Activated gamma-delta T cell treated with anti-CD3 and anti-CD28 coated beads, Interleukin-2, amount 50 U/mL, for 16 hours (primary cell): ENCODE measurements at regions not wholly inside any gene's neighbourhood (a gene's known extent, or its start where the extent isn't known, plus 50 kb on each side); places are given as distances from the start of the nearest gene placed in this dataset.
"Not testable (repeated sequence)": the region's sequence is repeated elsewhere in the genome, so short reads cannot be mapped to it uniquely, and the experiment has no call there.

Experiments used
- DNase-seq: peaks from one replicate; pipeline ENCODE4 v3.0.0-alpha.2; 2020; ENCODE audit warnings: low read depth

DNA sequence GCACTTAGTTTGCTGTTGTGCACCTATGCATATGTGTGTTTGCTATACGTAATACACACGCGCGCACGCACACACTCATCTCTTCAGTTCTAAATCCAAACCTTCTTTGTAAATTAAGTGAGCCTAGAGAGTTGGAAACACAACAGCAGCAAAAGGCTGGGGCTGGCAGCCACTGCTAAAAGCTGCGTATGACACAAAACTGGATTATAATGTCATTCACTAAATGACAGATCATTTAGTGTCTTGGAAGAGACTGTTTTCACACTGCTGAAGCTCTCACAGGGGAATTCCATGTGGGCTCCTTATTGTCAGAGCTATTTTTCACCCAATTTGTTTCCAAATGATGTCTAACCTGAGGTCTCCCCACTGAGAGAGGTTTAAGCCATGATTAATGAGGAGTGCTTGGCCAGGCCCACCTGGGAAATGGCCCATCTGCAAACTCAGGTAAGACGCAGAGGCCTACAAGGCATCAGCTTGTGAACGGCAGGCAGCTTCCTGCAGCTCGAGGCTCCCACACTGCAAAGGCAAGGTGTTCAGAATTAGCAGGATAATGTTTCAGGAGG, 94.2 kb downstream of the OLIG3 start:
- no peak for DNase-seq

DNA sequence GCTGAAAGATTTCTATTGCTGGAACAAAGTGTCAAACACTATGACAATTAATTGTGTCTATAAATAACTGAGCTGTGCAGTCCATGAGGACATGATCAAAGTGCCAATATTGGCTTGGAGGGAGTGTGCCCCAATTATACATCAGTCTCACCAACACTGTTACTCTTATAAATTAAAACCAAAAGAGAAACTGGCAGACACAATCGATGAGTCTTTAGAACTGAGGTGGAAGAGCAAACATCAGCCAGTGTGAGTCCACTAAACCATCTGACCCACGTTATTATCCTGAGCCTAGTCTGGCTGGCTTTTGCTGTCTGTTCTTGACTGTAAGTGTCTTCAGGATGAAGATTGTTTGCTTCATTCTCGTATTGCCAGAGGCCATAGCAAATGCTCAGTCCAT, 98.9 kb downstream of the OLIG3 start:
- no peak for DNase-seq

DNA sequence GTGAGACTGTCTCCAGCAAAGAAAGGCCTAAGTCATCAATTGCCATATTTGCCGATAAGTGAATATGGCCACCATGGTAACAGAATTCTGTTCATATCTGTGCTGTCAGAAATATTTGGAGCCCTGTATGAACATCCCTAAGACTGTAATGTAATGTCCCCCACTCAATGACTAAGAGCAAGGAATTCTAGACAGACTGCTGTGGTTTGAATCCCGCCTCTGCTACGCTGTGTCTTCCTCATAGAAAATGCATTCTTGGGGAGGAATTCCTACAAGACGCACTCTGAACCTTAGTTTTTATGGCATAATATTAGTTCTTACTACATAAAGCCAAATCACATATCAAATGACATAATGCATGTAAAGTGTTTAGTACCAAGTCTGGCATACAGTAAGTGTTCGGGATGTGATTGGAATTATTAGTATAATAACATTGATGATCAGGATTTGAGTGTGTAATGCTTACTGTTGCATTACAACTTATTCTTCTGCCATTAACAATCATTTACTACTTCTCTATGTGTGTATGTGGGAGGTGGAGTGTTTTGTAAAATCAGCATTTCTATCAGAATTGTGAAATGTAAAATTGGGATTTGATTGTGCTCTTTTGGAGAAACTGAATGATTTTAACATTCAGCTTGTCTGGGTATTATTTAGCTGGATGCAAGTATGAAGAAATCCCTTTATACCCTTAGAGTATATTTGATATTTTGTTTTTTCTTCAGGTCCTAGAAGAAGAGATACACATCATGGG, 103.0 kb downstream of the OLIG3 start:
- DNase-seq, result no peak

DNA sequence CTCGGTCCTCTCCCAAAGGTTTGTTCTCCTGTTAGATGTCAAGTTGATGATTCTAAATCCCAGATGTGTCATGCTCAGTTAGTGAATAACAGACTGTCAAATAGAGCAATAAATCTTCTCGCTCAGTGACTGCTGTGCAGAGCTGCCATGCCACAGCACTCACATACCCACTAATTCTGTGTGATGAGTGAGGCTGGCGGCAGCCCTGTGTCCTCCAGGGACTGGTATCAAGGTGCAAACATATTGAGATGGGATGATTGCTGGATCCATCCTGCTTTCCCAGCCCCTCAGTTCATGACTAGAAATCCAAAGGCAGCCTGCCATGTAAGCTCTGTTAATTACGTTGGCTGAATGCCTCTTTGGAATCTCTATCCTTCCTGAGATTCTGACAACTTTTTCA, 103.9 kb downstream of the OLIG3 start:
- no peak for DNase-seq

DNA sequence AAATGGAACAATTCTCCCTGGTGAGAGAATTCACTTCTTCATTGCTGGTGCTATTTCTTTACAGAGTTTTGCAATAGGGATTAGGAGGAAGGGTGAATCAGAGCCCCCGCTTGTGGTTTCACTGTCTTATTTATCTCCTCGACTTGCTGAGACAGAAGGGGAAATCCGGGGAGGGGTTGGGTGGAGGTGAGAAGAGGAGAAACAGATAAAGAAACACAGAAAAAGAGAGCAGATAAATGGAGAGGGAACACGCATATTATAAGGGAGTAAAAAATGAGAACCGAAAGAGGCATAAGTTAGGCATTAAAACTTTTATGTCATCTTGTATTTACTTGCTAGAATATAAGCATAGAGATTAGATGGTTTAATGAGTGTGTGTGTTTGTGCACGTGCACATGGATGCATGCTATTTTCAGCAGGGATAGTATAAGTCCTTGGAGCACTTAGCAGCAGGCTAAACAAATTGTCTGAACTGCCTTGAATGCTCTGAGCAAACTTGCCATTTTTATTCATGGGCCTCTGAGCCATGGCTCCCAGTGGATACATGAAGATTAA, 105.0 kb downstream of the OLIG3 start:
- DNase-seq, result peak; percentile 71

DNA sequence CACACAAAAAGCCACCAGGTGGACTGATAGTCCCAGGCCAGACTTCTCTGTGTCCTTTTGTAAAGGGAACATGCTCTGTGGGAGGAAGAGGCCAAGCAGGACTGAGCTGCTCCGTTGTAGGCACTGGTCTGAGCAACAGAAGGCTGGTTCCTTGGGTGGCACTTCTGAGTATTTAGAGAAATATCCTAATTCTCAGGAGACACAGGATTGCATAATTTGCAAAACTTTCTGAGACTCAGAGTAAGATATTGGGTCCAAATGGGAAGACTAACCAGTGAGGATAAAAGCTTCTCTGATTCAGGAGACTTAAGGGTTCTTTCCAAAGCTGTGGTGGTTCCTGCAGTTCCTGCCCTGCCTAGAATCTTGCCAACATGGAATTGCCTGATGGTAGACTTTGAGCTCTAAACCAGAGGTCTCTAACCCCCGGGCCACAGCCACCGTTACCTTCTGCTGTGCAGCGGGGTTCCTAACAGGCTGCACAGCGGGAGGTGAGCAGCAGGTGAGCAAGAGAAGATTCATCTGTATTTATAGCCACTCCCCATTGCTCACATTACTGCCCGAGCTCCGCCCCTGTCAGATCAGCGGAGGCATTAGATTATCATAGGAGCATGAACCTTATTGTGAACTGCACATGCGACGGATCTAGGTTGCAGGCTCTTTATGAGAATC, 107.0 kb downstream of the OLIG3 start:
- DNase-seq, result no peak

DNA sequence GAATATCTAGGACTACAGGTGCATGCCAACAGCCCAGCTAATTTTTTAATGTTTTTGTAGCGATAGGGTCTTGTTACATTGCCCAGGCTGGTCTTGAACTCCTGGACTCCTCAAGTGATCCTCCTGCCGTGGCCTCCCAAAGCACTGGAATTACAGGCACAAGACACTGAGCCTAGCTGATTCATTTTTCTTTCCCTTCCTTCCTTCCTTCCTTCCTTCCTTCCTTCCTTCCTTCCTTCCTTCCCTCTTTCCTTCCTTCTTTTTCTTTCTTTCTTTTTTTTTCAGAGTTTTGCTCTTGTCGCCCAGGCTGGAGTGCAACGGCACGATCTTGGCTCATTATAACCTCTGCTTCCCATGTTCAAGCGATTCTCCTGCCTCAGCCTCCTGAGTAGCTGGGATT, 110.9 kb downstream of the OLIG3 start:
- not testable (repeated sequence) for DNase-seq

DNA sequence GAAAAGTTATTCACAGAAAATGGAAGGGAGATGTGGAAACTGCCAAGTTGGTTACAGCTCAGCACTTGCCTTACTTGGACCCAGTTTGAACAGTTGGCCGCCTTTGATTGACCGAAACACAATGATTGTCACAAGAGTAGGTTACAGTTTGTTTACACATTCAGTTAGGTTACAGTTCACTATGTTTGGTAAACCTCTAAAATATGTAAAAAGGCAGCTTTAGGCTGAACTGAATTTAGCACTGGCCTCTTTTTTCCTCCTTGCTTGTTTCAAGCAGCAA, 116.2 kb downstream of the OLIG3 start:
- no peak for DNase-seq

DNA sequence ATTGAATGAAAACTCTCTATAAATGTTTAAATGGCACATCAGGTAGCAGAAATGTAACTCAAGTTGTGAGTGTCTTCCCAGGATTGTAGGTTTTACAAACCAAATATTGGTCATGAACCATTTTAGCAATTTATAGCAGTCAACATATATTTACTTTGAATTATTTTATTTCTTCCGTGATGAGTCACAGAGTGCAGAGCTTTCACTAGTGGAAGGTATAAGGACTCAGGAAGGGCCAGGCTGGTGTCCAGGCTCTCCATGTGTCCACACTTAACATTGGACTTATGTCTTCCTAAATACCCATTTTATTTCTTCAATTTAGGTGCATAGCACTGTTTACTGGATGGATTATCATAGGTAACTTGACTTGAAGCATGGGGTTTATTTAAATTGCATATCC, 120.9 kb downstream of the OLIG3 start:
- DNase-seq, result no peak

DNA sequence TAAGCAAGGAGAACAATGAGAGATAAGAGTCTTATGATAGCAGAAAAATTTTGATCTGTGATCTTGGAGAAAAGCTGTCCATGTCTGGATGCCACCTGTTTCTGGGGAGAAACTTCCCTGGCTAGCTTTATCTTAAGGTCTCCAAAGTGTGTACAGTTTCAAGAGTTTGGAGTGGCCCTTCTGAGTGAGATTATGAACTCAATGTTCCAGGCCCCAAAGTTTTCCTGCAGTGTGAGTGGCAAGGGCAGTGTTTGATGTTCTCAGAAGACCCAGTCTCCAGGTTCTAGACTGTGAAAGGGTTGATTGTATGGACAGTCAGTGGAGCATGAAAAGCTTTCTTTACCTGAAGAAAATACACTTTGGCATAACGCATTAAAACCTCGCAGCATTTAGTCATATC, 121.7 kb downstream of the OLIG3 start:
- no peak for DNase-seq

DNA sequence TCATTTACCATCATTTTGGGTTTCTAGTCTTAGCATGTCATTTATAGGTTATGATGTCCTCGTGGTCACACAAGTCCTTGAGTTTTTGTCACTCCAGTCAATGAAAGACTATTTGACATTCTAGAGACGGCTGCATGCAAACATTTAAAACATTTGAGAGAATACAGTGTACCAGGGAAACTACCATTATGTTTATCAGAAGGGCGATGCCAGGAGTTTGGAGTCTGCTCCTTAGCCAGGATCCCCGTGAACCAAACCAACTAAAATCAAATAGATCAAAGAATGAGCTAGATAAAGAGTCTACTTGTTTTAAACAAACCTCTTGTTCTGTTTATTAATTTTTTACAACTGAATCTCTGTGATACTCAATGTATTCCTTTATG, 122.6 kb downstream of the OLIG3 start:
- DNase-seq, result no peak

DNA sequence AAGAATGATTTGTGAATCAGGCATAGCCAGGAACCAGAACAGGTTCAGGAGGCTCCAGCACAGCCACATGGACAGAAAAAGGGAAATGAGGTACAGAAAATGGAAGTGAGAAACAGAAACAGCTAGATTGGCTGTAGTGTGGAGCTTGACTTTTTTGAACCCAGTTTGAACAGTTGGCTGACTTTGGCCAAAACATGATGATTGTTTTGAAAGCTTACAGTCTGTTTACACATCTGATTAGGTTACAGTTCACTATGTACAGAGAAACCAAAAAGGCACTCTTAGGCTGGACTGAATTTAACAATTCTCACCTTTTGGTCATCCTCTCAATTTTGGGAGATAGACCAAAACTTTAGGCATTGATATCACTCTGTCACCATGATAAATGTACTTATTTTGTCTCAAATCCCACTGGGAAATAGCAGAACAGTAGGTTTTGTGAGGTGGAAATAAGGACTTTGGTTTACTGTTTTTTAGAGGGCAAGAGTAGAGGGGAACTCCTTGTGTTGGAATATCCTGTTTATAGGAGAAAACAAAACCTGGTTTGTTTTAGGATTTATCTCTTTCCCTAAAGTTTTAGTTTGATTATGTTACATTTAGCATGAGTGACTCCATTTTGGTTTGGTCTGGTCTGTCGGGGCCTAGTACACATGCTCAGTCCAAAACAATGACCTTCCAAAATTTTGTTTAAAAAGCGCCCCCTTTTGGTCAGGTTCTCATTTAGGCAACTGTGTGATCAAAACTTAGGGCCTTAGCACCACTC, 123.1 kb downstream of the OLIG3 start:
- DNase-seq, result no peak

DNA sequence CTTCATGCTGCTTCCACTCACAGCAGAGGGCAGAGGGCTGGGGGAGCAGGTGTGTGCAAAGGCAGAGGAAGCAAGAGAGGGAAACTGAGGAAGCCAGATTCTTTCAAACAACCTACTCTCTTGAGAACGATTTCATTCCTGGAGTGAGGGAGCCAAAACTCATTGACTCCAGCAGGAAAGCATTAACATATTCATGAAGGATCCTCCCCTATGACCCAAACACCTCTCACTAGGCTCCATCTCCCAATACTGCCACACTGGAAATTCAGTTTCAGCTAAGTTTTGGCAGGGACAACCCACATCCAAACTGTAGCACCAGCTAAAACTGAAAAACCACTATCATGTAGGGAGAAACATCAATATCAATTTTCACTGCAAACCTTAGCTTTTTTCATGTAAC, 125.1 kb downstream of the OLIG3 start:
- DNase-seq, result no peak

DNA sequence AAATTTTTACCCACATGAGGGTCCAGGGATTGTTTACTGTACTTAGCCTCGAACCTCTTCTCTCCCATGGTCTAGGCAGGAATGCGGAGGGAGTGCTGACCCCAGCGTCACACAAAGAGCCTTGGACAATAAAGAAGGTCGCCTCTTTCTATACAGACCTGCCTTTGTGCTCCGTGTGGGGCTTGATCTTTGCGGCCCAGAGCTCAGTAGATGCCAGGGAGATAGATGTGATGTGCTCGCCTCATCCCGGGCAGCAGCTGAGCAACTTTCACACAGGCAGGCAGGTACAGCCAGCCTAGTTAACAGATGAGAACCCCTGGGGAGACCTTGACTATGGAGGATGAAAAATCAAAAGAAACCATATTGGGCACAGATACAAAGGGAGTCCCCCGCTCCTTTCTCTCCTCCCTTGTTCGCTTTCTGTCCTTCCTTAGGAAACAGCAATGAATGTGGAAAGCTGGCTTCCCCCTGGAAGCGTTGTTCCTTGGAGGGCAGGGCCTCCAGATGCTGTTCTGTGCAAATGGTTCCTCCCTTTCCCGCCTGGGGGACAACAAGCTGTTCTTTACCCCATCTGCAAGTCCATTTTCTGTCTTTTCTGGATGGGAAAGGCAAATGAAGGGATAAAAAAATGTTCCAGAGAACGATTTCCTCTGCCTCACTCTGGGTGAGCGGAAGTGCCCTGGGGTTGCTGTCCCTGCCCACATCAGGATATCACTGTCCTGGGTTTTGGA, 128.3 kb downstream of the OLIG3 start:
- no peak for DNase-seq

DNA sequence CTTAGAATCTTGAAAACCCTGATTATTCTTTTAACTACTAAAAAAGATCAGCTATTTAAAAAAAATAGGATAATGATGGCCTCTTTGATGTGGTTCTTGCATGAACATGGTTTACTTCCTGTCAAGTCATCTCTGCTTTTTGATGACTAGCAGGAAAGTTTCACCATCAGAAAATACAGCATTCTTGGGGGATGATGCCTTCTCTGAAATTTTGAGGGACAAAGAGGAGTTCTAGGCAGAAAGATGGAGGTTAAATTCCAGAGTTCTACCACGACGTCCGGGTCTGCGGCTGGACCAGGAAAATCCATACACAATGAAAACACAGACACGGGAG, 130.4 kb downstream of the OLIG3 start:
- no peak for DNase-seq

DNA sequence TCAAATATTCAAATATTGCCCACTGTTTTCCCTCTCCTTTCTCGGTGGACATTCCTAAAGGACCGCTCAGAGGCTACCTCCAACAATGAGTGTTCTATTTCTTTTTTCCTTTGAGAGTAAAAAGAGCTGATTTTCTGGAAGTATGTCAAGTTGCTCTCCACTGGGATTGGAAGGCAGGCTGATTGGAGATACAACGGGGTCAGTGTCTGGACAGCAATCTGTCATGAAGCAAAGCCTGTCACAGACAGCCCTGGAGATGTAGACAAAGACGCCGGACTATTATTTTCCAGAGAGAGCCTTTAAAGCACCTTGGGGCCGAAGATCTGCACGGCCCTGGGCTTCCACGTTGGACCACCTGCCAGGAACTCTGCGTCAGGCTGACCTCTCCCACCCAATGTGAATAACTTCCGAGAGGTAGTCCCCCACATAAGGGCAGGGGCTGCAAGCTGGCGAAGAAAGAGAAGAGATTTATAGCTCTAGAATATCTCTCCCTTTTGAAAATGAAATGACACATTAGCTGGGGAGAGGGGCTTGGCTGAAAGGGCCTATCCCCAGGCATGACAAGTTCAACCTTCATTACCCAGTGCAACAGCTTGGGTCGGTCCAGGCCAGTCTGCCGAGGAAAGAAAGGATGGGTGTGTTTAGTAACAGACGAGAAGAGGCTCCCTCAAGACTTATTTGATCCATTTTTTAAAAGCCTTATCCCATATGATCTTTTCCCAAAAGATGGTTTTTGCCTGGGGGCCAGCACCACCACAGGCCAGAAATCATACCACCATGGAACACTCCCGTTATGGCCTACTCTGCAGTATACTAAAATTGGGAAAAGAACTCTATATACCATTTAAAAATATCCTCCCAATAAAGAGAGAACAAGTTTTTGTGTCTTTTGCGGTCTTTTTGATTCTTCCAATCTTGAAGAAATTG, 131.1 kb downstream of the OLIG3 start:
- no peak for DNase-seq

DNA sequence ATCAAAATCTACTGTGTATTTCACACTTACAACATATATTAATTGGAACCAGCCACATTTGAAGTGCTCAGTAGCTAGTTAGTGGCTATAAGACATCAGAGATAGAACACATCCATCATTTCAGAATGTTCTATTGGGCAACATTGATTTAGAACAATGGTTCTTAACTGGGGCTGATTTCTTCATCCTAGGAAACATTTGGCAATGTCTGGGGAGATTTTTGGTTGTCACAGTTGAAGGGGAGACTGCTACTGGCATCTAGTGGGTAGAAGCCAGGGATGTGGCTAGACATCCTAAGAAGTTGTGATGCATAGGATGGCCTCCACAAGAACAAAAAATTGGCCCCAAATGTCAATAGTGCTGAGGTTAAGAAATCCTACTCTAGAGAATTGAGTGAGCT, 132.5 kb downstream of the OLIG3 start:
- no peak for DNase-seq

DNA sequence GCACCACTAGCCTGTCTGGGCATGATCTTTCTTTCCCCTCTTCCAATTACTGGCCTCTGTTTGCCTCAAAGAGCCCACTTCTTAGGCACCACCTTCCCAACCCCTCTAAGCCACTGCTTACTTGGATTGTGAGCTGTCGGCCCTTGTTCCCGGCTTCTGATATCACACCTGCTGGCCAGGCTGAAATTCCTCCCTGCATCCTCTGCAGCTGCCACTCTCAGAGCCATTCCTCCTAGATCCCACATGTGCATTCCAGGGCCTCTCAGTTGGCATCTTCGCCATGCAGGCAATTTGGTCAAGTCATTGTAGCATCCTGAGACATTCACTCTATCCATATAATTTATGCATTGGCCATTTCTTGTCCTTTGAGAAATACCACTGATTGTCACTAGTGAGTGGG, 135.9 kb downstream of the OLIG3 start:
- no peak for DNase-seq

DNA sequence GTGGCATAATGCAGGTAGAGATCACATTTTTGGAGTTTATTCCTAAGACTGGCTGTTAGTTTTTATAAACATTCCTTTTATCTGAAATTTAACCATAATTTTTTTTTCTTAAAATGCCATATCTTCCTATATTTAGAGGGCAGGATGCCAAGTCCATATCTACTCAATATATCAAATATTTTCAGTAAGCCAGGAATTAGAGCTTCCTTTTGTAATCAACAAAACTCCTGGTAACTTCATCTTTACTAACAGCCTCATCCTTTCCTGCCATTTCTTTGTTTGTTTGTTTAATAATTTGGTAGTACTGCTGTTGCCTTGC, 136.3 kb downstream of the OLIG3 start:
- no peak for DNase-seq

DNA sequence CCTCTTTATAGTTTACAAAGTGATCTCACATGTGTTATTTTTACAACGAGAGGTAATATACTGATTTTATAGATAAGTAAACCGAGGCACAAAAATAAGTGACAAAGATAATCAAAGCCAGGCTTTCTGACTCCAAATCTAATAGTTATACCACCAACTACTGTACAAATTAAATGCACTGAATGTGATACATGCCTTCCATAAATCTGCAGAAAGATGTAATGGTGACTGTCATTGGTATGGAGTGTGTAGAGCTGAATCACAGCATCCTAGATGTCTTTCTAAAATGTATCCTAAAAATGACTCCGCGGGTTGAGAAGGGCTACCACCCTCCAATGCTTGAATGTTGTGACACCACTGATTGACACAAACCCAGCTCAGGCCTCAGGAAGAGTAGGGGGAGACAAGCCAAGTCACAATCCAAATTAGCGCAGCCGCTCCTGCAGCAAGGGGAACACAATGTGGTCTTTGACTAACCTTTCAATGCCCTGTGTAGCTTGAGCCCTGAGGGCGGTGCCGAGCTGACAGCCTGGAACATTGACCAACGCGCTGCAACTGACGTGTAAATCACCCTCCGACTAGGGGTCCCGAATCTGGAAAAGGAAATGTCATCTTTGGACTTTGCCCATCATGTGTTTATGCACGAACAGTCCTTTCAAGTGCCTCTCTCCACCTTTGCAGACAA, 136.8 kb downstream of the OLIG3 start:
- no peak for DNase-seq
